GM12878 (cell line): ENCODE measurements at regions not wholly inside any gene's neighbourhood (a gene's known extent, or its start where the extent isn't known, plus 50 kb on each side); places are given as distances from the start of the nearest gene placed in this dataset.

ENCODE experiments used
- CEBPB ChIP-seq, 2 experiments: fragments of 150-350 bp in 1 of 2; IDR thresholded peaks; 2 replicates each; pipeline ENCODE4 v1.6.1; 2012 to 2014; ENCODE audit warnings: low read depth in 2 of 2, low read length in 2 of 2, borderline replicate concordance in 1 of 2, inconsistent platforms in 1 of 2
- CHD1 ChIP-seq: IDR thresholded peaks from 2 replicates; pipeline ENCODE4 v1.6.1; 2012; ENCODE audit warnings: low read depth, low read length, improper control_type of control experiment
- EP300 ChIP-seq, 2 experiments: fragments of 150-350 bp in 1 of 2; IDR thresholded peaks; 2 replicates each; pipeline ENCODE4 v1.6.1; 2011 to 2012; ENCODE audit warnings: low read depth in 2 of 2, low read length in 2 of 2, borderline replicate concordance in 1 of 2, improper control_type of control experiment in 1 of 2, inconsistent platforms in 1 of 2; ENCODE audit not compliant: control insufficient read depth in 1 of 2
- ESRRA ChIP-seq: IDR thresholded peaks from 2 replicates; pipeline ENCODE4 v1.6.1; 2012; ENCODE audit warnings: mild to moderate bottlenecking, low read length, improper control_type of control experiment
- EZH2 ChIP-seq: IDR thresholded peaks from 2 replicates; pipeline ENCODE4 v1.6.1; 2012; ENCODE audit warnings: low read depth, mild to moderate bottlenecking, control low read depth, inconsistent platforms, low read length, borderline replicate concordance; ENCODE audit not compliant: control insufficient read depth
- MTA2 ChIP-seq: fragments of 450-650 bp; IDR thresholded peaks from 2 replicates; pipeline ENCODE4 v1.6.1; 2016; ENCODE audit warnings: low read depth, mild to moderate bottlenecking, moderate library complexity
- PML ChIP-seq: IDR thresholded peaks from 2 replicates; pipeline ENCODE4 v1.6.1; 2012; ENCODE audit warnings: low read length, inconsistent platforms
- WRNIP1 ChIP-seq: IDR thresholded peaks from 2 replicates; pipeline ENCODE4 v1.6.1; 2011; ENCODE audit warnings: low read depth, low read length, improper control_type of control experiment, borderline replicate concordance
- TF ChIP-seq, protein P1 (sequence below), 3 experiments: IDR thresholded peaks in 2 of 3; conservative IDR thresholded peaks in 1 of 3; 2 replicates each; pipeline ENCODE4 v1.5.1; 2011; ENCODE audit warnings: low read depth in 3 of 3, low read length in 3 of 3, mild to moderate bottlenecking in 3 of 3, control low read depth in 2 of 3, moderate library complexity in 2 of 3, inconsistent platforms in 1 of 3, mixed read lengths in 1 of 3; ENCODE audit not compliant: control insufficient read depth in 2 of 3, insufficient read depth in 1 of 3; ENCODE audit errors: extremely low read depth in 1 of 3

GRCh38 chr3:80785875-80786274 is 975.6 kb downstream of the GBE1 start:
- TF ChIP-seq EZH2 (no peak), CHD1 (no peak), PML (no peak), EP300 (IDR thresholded peaks at IDR 0.05; ENCODE audit: borderline replicate concordance in 1 of 2, control insufficient read depth in 1 of 2, low read depth in 2 of 2, low read length in 2 of 2) (no peak), MTA2 (no peak), WRNIP1 (no peak), CEBPB (IDR thresholded peaks at IDR 0.05; ENCODE audit: borderline replicate concordance in 1 of 2, low read depth in 2 of 2, low read length in 2 of 2) (no peak), ESRRA (no peak)
- TF ChIP-seq, protein P1, sequence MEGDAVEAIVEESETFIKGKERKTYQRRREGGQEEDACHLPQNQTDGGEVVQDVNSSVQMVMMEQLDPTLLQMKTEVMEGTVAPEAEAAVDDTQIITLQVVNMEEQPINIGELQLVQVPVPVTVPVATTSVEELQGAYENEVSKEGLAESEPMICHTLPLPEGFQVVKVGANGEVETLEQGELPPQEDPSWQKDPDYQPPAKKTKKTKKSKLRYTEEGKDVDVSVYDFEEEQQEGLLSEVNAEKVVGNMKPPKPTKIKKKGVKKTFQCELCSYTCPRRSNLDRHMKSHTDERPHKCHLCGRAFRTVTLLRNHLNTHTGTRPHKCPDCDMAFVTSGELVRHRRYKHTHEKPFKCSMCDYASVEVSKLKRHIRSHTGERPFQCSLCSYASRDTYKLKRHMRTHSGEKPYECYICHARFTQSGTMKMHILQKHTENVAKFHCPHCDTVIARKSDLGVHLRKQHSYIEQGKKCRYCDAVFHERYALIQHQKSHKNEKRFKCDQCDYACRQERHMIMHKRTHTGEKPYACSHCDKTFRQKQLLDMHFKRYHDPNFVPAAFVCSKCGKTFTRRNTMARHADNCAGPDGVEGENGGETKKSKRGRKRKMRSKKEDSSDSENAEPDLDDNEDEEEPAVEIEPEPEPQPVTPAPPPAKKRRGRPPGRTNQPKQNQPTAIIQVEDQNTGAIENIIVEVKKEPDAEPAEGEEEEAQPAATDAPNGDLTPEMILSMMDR (IDR thresholded peaks at IDR 0.05 in 2 of 3, conservative IDR thresholded peaks at IDR 0.05 in 1 of 3; ENCODE audit: control insufficient read depth in 2 of 3, extremely low read depth in 1 of 3, insufficient read depth in 1 of 3, low read depth in 3 of 3, low read length in 3 of 3), result no peak
